NCI-H2196 treated with DMSO at 0.1 percent for 48 hours (cell line): ENCODE measurements at regions not wholly inside any gene's neighbourhood (a gene's known extent, or its start where the extent isn't known, plus 50 kb on each side); places are given as distances from the start of the nearest gene placed in this dataset.
"Not testable (repeated sequence)": the region's sequence is repeated elsewhere in the genome, so short reads cannot be mapped to it uniquely, and the experiment has no call there.

Source experiments
- DNase-seq: peaks from one replicate; lab custom pipeline; 2025; ENCODE audit not compliant: unreplicated experiment; lab: John Stamatoyannopoulos, UW

DNA sequence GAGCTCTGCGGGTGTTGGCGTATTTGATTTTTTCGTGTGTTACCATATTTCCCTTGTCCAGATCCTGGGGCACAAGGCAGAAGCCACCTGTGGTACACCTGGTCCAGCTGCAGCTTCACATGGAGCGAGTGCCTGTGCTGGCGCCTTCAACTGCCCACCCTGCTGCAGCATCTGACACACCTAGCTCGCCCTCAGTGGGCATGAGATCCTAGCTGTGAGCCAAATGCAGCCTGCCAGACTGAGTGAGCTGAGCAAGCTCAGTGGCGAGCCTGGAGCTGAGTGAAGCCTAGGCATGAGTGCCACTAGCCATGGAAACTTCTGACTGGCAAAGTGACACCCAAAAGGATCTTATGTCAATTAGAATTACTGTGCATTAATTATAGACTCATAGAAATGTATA is 1226.8 kb upstream of the FLRT2 start:
- DNase-seq: no peak

DNA sequence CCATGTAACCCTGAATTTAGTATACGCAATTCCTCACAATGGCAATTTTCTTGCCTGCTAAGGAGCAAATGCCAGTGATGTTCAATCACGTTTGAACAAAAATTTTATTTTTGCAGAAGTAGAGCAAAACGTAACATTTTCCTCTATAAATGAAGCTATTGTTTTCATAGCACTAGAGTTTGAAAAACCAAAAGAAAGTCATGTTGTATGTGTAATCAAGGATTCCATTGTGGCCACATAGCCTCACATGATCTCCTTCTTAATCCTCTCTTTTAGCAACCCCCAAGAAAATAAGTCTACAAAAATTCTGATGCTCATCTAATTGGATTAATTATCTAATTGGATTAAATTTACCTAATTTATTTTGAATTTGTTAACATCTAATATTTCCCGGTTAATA is 1217.4 kb upstream of the FLRT2 start:
- no peak for DNase-seq

DNA sequence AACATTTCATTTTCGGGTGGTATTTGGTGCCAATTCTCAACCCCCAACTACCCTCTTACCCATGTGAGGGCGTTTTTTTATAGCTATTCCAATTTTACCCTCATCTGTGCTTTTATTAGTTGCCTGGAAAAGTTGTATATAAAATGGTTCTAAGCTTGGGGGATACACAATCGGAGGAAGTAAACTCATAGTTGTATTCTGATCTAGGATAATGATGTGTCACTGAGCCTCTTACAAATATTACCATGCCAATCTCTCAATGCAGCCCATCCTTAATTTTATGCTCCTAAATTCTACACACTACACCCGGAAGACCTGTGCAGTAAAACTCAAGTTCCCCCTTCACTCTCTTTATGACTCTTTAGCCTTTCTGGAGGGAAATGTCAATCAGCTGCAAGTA is 1206.5 kb upstream of the FLRT2 start:
- no peak for DNase-seq

DNA sequence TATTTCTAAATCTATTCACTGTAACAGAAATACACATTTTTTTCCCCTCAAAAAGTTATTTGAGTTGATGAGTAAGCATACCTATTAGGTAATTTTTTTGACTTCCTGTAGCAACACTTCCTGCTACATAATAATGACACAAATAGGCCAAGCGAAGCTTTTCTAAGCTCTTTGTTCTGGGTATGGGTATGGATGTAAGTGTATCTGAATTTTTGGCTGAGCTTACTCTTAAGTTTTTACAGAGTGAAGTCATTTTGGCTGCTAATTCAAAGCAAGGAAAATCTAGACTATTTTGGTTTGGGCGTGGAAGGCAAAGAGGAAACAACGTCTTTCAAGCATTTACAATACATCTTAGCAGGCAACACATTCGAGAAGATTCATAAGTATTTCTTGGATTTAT is 1206.0 kb upstream of the FLRT2 start:
- no peak for DNase-seq

DNA sequence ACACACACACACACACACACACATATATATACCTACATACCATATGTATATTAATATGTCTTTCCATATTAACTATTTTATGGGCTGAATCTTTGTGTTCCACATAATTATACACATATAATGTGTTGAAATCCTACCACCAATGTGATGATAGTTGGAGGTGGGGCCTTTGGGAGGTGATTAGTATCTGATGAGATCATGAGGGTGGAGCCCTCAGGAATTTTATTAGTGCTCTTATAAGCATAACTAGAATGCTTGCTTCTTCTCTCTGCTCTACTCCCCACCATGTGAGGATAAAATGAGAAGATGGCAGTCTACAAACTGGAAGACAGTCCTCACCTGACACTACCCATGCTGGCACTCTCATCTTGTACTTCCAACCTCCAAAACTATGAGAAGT is 1193.5 kb upstream of the FLRT2 start:
- DNase-seq: no peak

DNA sequence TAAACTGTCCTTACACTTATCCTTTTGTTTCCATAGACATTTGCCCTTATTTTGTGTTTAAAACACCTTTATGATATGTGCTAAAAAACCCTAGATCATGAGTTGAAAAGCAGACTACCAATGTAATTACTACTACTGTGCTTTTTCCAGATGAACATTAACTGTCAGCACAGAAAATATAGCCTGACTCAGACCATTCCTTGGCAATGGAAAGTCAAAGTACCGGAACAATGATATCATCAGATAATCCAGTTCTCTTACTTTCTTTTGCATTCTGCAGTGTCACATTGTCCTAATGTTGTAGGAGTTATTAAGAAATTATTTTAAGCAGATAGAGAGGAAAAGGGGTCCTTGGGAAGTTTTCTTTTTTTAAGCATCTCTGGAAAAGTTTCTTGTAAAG is 1189.0 kb upstream of the FLRT2 start:
- no peak for DNase-seq

DNA sequence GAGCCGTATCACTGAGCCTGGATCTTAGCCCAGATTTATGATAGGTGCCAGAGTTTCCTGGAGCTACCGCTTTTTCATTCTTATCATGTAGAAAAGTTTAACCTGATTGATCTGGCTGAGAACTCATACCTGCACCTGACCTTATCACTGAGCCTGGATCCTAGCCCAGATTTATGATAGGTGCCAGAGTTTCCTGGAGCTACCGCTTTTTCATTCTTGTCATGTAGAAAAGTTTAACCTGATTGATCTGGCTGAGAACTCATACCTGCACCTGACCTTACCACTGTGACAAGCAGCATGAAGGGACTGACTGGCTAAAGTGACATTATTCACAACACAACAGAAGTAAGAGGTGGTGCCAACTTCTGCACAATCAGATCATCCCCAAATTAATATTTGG is 1188.1 kb upstream of the FLRT2 start:
- DNase-seq: not testable (repeated sequence)

DNA sequence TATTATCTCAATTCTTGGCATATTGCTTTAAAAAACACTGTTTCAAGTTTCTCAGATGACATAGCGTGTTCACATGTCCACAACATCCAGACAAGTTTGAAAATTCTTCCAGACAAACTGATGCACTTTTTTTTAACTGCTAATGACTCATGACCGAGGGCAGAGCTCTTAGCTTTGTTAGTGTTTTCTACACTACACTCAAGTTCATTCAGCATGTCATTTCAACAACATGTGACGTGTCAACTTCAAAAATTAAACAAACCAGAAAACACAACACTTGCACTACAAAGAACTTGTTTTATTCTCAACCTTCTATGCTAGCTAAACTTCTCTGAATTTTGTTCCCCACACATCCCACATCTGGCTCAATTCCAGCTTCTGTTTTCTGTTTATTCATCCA is 1186.3 kb upstream of the FLRT2 start:
- no peak for DNase-seq

DNA sequence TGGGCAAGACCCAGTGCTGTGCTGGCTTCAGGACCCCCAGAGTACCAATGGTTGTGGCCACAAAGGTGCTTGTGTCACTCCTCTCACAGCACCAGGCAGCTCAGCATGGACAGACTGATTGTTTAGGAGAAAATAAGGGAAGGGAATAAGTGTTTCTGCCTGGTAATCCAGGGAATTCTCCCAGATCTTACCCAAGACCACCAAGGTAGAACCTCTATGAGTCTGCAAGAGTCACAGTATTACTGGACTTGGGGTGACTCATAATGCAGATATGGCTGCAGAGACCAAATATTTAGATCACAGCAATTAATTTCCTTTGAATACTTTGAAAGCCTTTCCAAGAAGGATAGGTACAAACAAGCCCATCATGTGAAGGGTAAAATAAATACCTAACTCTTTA is 1178.3 kb upstream of the FLRT2 start:
- no peak for DNase-seq

DNA sequence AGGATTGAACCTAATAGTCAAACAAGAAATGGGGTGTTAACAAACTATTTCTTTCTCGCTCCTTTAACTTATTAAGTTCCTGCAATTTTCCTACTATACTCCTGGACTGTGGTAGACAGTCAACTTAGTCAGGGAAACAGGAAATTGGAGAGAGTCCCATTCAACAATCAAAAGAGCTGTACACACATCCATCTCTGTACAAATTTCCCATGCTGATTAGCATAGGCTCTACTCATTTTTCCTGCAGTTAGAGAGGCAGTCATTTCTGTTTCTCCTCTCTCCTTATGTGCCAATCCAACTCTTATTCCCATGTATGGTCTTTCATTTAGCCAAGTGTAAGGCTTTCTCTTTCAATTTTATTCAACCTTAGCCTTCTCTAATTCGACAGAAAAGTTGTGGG is 1168.5 kb upstream of the FLRT2 start:
- no peak for DNase-seq

DNA sequence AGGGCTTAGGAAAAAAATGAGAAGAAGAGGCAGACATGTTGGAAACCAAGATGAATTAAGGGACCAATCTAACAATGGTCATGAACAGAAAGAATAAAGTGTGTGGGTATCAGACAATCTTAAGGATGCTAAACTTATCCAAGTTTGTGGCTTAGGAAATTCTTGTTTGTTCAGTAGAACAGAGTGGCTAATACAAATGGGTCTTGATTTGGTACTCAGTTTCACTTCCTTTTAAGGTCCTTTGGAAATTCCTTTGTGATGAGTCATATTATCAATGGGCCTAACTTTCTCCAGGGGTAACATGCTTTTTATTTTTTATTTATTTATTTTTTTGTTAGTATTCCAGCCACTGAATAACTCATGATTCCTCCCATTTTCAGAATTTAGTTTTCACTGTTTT is 1154.7 kb upstream of the FLRT2 start:
- DNase-seq: no peak

DNA sequence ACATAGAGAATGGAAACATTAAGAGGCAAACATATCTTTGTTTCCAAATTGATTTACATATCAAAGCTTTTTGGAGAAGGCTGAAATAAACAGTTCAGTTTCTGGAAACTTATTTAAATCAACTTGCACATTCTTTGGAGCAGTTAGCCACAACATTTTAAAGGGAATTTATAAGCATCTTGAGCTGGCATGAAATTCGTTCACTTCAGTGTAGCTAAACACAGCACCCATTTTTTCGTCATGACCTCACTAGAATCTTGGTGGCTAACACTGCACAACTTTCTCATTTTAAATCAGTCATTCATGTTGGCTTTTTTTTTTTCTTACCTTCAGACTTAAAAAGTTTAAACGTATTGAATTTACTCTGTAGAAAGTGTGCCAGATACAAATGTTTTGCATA is 1139.9 kb upstream of the FLRT2 start:
- DNase-seq: no peak

DNA sequence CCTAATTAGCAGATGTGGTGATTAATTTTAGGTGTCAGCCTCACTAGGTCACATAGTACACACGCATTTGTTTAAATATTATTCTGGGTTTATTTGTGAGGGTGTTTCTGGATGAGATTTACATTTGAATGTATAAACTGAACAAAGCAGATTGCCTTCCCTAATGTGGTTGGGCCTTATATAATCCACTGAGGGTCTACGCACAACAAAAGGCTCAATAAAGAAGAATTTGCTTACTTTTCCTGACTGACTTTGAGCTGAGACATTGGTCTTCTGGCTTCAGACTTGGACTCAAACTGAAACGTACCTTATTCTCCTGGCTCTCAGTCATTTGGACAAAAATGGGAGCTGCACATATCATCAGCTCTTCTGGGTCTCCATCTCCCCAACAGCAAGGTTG is 1132.3 kb upstream of the FLRT2 start:
- no peak for DNase-seq

DNA sequence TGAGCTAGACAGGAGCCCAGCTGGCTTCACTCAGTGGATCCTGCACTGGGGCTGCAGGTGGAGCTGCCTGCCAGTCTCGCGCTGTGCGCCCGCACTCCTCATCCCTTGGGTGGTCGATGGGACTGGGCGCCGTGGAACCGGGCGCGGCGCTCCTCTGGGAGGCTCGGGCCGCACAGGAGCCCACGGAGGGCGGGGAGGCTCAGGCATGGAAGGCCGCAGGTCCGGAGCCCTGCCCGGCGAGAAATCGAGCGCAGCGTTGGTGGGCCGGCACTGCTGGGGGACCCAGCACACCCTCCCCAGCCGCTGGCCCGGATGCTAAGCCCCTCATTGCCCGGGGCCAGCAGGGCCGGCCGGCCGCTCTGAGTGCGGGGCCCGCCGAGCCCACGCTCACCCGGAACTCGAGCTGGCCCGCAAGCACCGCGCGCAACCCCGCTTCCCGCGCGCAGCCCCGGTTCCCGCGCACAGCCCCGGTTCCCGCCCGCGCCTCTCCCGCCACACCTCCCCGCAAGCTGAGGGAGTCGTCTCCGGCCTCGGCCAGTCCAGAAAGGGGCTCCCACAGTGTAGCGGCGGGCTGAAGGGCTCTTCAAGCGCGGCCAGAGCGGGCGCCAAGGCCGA is 1130.5 kb upstream of the FLRT2 start:
- DNase-seq: no peak

DNA sequence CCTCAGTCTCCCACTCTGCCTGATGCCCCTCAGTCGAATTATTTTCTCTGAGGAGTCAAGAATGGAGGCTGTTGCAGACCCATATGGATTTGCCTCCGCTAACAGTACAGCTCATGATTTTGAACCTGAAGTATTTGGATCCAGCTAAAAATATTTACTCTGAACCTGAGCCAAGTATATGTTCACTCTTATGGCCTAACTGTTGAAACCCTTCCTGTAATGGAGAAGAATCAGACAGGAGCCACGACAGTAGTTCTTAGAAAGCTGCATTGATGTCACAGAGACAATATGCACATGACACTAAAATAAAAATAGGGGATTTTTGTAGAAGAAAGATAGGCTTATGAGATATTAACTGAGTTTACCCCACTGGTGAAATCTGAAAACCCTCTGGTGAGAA is 1128.3 kb upstream of the FLRT2 start:
- DNase-seq: no peak

DNA sequence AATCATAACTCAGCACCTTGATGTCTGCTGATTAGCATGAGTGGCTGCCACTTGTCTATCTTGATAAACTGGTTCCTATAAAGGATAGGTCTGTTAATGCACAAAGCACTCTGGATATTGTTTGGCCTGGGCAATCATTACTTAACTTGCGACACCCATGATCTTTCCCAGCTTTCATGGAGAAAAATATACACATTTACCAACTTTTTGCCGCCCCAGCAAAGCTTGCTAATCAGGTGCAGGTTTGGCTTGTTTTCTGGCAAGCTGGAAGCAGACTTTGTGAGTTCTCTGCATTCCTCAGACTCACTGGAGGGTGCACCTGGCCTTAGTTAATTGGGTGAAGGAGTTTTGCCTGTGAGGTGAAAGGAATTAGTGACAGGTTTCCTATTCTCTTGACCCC is 1126.4 kb upstream of the FLRT2 start:
- no peak for DNase-seq

DNA sequence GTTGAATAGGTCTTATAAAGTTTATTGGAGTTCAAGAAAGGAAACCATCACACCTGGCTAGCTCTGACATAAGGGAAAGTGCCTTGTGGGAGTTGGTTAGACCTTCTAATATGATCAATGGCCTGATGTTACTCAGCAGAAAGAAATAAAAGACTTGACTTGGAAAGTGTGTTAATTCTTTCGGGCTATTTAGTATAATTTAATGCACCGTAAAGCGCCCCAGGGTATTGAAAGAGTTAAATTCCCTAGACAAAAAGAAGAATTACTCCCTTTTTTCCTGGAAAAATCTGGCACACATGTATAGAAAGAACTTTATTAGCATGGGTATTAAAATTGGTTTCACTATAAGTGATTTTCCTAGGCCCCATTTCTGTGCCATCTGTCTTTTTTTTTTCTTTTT is 1125.7 kb upstream of the FLRT2 start:
- DNase-seq: no peak

DNA sequence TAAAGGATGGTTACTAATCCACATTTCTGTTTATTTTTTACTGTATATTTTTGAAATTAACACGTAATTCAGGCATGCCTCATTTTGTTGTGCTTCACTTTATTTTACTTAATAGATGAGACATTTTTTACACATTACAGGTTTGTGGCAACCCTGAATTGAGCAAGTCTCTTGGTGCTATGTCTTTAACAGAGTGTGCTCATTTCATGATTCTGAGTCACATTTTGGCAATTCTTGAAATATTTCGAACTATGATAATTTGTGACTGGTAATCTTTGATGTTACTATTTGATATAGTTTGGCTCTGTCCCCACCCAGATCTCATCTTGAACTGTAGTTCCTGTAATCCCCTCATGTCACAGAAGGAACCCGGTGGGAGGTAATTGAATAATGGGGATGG is 1120.5 kb upstream of the FLRT2 start:
- DNase-seq: no peak

DNA sequence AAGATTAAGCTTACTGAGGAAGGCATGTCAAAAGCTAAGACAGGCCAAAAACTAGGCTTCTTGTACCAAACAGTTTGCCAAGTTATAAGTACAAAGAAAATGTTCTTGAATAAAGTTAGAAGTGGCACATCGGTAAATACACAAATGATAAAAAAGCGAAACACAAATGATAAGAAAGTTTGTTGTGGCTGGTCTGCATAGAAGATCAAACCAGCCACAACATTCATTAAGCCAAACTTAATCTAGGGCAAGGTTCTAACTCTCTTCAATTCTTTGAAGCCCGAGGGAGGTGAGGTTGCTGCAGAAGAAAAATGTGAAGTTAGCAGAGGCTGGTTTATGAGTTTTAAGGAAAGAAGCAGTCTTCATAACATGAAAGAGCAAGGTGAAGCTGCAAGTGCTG is 1119.6 kb upstream of the FLRT2 start:
- no peak for DNase-seq

DNA sequence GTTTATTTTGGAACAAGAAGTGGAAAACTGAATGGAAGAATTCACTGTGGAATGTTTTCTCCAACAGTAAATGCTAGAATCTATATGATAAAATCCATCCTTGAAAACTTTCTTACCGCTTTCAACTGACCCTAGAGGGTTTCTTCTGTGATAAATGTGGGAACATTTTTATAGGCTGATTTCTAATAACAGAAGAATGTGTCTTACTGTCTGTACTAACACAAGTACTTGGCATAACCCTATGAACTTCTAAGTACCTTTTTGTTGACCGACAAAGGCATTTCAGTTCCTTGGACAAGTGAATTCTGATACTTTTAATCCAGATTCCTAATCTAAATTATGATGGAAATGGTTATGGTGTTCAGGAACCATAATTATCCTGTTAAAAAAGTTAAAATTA is 1109.7 kb upstream of the FLRT2 start:
- no peak for DNase-seq

DNA sequence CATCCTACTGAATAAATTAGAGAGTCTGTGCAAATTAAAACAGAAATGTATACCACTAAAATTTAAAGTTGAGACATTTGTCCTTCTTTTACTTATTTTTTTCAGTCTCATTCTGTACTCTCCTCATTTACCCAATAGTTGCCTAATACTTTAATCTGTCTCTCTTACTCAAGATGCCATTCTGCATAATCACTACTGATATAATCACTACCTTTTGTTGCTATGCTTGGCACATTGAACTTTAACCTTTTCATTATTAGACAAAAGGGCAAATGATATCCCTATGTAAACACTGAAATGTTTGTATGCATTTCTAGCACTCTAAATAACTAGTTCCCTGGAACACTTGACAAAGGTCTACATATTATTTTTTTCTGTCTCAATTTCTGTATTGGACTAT is 1108.3 kb upstream of the FLRT2 start:
- DNase-seq: no peak

DNA sequence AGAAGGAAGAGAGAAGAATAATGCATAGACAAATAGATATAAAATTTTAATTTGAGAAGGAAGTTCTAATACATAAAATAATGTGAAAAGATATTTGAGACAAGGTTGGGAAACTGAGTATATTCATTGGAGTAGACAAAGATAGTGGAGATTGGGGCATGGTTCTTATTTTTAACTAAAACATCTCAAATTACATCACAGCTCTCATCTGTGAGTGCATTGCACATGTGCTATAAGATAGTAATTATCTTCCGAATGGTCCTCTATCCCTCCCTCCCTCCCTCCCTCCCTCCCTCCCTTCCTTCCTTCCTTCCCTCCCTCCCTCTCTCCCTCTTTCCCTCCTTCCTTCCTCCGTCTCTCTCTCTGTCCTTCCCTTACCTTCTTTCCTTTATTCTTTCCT is 1104.0 kb upstream of the FLRT2 start:
- DNase-seq: no peak

DNA sequence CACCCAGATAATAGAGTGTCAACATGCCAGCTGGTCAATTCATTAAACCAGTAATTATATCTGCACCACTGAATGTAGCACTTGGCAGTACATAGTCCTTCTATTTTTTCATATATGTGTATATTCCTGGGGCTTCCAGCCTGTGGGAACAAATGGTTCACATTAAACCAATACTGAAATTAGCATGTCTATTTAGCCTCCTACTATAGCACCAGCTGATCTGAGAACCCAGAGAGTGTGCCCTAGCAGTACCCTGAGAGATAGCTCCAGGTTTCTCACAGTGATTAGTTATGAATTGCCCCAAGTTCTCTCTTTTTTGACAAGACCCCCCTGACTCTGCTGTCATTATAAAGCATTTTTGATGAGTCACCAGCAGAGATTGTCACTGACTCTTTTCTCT is 1097.3 kb upstream of the FLRT2 start:
- DNase-seq: no peak

DNA sequence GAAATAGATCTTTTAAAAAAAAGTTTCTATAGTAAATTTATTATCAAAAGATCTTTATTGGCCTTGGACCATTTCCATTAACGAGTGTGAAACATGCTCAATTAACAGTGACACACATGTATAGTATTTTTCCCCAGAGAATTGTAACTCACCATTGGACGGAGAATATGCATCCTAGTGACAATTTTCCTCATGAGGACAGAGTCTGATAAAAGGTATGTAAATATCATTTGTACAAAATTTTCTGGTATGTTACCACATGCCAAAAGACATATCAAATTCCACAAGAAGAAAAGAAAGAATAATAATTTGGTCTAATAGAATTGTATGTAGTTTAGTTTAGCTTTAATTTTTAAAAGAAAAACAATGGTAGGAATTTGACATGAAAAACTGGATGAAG is 1096.0 kb upstream of the FLRT2 start:
- no peak for DNase-seq
